ENCODE measurements at regions not wholly inside any gene's neighbourhood (a gene's known extent, or its start where the extent isn't known, plus 50 kb on each side); places are given as distances from the start of the nearest gene placed in this dataset.

DNA sequence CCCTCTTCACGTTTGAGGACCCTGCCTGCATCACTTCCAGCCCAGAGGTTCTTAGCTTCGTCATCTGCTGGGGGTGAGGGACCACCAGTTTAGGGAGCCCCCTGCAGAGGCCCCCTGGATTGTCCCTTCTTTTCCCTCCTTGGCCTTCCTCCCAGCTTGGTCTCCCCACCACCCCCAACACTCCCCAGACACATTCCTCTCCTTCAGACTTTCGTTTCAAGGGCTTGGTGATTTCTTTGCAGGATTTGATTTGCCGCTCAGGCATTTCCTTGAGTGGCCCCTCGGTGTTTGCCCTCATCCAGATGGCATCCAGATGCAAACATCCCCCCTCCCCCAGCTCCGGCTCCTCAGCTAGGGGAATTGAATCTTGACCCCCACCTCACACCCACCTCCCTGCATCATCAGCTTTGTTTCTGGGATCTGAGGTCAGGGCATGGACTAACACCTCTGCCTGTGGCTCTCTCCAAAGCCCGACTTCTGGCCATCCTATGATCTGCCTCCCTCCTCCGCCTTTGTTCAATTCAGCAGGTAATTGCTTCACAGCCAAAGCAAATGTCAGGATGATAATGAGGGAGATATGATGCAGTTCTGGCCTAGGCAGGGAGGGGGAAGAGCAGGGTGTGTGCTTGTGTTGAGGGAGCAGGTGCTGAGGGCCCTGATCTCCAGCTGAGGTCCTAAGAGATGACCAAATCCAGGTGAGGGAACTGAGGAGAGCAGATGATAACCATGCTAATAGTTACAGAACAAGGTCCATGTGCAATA lies 141.5 kb downstream of the VEGFA start:
- TF ChIP-seq CTCF (IDR thresholded peaks at IDR 0.05; ENCODE audit: poor library complexity) (no peak), EZH2 (IDR thresholded peaks at IDR 0.05; ENCODE audit: borderline replicate concordance) (no peak), EZH2phosphoT487 (IDR thresholded peaks at IDR 0.05; ENCODE audit: low read depth, severe bottlenecking, unreplicated experiment) (no peak)

Measured in hepatocyte (in vitro differentiated cells).